ENCODE measurements at regions not wholly inside any gene's neighbourhood (a gene's known extent, or its start where the extent isn't known, plus 50 kb on each side); places are given as distances from the start of the nearest gene placed in this dataset.

DNA sequence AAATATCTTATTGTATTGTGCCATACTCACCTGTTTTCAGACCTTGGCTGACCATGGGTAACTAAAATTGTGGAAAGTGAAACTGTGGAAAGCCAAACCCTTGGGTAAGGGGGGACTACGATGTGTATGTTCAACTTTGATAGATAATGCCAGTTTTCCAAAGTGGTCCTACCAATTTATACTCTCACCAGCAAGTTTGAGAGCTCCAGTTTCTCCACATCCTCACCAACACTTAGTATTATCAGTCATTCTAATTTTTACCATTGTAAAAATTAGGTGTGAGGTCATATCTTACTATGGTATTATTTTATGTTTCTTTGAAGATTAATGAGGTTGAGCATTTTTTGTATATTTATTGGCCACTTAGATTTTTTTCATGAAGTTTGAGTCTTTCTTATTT, 346.9 kb upstream of the PODXL start:
- DNase-seq (ENCODE audit: low read depth in 4 of 4, low spot score in 3 of 4), result no peak

GRCh38 chr7:131900785-131901287, 344.4 kb upstream of the PODXL start:
- no peak for DNase-seq (ENCODE audit: low read depth in 4 of 4, low spot score in 3 of 4)

GRCh38 chr7:131899271-131900030, 343.0 kb upstream of the PODXL start:
- no peak for DNase-seq (ENCODE audit: low read depth in 4 of 4, low spot score in 3 of 4)

- DNase-seq (ENCODE audit: low read depth in 4 of 4, low spot score in 3 of 4), result no peak
Observed at GRCh38 chr7:131898418-131898817, 342.0 kb upstream of the PODXL start.

- DNase-seq (ENCODE audit: low read depth in 4 of 4, low spot score in 3 of 4), result no peak
Observed at GRCh38 chr7:131897790-131898165, 341.4 kb upstream of the PODXL start.

- no peak for DNase-seq (ENCODE audit: low read depth in 4 of 4, low spot score in 3 of 4)
Observed at GRCh38 chr7:131897016-131897789, 340.8 kb upstream of the PODXL start.

- DNase-seq (ENCODE audit: low read depth in 4 of 4, low spot score in 3 of 4), result no peak
Observed at GRCh38 chr7:131896165-131896863, 339.9 kb upstream of the PODXL start.

DNA sequence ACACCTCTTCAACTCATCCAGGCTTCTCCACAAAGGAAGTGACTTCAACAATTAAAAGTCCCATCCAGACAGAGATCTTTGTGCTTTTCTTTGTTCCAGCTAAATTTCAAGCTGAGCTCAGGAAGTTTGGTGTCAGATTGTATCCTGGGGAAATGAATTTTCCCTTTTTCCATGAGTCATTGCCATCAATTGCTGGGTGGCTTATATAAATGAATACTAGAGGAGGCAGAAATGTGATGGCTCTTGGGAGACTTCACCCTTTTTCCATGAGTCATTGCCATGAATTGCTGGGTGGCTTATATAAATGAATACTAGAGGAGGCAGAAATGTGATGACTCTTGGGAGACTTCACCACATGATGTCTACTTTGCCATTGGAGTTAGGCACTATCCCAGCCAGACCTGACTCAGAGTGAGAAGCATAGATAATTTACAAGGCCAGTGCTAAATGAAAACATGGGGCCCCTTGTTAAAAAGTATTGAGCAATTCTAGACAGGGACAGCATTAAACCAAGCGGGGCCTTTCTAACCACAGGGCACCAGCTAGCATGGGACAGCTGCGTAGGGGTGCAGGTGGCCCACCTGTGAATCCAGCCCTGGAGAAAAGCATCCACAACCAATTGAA, 339.2 kb upstream of the PODXL start:
- DNase-seq (ENCODE audit: low read depth in 4 of 4, low spot score in 3 of 4), result no peak

- DNase-seq (ENCODE audit: low read depth in 4 of 4, low spot score in 3 of 4), result no peak
Observed at GRCh38 chr7:131893631-131894340, 337.4 kb upstream of the PODXL start.

- DNase-seq (ENCODE audit: low read depth in 4 of 4, low spot score in 3 of 4), result no peak
Observed at GRCh38 chr7:131890176-131890575, 333.7 kb upstream of the PODXL start.

- DNase-seq (ENCODE audit: low read depth in 4 of 4, low spot score in 3 of 4), result no peak
Observed at GRCh38 chr7:131889572-131890150, 333.2 kb upstream of the PODXL start.

- DNase-seq (ENCODE audit: low read depth in 4 of 4, low spot score in 3 of 4), result no peak
Observed at GRCh38 chr7:131883769-131884168, 327.3 kb upstream of the PODXL start.

GRCh38 chr7:131883196-131883595, 326.8 kb upstream of the PODXL start:
- no peak for DNase-seq (ENCODE audit: low read depth in 4 of 4, low spot score in 3 of 4)

GRCh38 chr7:131882321-131882720, 325.9 kb upstream of the PODXL start:
- no peak for DNase-seq (ENCODE audit: low read depth in 4 of 4, low spot score in 3 of 4)

DNA sequence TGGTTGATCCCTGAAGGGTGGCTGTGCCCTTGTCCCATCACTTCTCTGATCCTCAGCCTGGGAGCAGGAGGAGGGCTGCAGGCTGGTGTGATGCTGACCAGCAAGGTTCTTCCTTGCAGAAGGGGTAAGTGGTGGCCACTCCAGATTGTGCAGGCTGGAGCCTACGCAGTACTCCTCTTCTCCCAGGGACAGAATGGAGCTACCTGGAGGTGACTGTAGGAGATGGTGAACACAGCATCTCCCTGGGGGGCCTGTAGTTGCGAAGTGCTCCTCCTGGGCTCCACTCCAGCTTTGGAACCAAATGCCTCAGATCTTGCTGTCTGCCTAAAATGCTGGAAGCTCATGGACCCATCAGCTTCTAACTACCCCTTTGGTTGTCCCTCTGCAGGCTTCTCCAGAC, 323.6 kb upstream of the PODXL start:
- no peak for DNase-seq (ENCODE audit: low read depth in 4 of 4, low spot score in 3 of 4)

DNA sequence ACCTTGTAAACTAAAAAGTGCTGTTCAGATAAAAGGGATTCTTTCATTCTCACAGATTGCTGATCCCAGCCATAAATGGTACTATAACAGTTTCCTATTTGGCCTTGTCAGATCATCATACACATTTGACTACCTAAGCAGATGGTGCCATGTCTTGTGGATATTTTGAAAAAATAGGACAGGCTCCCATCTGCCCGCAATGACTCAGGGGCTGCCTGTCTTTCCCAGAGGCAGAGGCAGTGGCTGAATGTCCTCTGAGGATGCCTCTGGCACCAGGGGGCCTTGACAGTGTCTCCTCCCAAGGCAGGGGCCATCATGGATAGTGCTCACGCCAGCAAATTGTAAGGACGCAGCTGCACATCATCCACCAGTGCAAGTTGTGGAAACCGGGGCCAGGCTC, 323.0 kb upstream of the PODXL start:
- no peak for DNase-seq (ENCODE audit: low read depth in 4 of 4, low spot score in 3 of 4)

DNA sequence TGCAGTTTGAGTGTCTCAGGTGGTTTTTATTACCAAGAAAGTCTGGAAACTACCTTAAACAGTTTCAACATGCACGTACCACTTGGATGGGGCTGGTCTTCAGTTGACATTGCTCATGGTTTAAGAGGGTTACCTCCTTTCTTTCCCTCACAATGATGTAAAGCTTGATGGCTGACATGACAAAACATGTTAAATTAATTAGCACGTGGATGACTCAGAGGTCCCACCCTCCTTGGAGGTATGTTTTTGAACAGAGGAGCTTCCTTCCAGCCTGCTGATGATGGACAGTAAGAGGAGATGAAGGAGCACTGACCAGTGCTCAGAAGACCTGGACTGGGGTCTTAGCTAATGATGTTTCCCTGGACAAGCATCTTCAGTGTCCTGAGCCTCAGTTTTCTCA, 322.3 kb upstream of the PODXL start:
- no peak for DNase-seq (ENCODE audit: low read depth in 4 of 4, low spot score in 3 of 4)

DNA sequence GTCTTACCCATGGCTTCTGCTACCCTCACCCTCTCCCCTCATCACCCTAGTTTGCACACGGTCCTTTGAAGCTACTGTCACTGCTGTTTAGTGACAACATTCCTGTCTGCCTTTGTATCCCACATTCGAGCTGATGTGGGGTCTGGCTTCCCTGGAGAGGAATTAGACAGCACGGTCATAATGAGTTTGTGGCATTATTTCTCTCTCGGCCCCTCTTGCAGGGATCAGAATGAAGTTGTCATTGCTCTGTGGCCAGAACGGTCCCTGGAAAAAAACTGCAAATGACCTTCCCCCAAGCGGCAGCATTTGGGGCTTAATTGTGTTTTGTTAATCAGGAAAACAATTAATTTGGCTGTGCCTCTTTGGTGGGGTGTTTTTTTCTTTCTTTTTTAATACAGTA, 317.2 kb upstream of the PODXL start:
- no peak for DNase-seq (ENCODE audit: low read depth in 4 of 4, low spot score in 3 of 4)

- DNase-seq (ENCODE audit: low read depth in 4 of 4, low spot score in 3 of 4), result no peak
Observed at GRCh38 chr7:131869986-131870385, 313.6 kb upstream of the PODXL start.
